ENCODE measurements at regions not wholly inside any gene's neighbourhood (a gene's known extent, or its start where the extent isn't known, plus 50 kb on each side); places are given as distances from the start of the nearest gene placed in this dataset.

- DNase-seq: no peak
Observed at GRCh38 chr5:133905424-133905823, 63.0 kb downstream of the C5orf15 start.

GRCh38 chr5:133904641-133905040 lies 63.8 kb downstream of the C5orf15 start:
- no peak for DNase-seq

- DNase-seq: no peak
Observed at GRCh38 chr5:133902511-133903118, 65.8 kb downstream of the C5orf15 start.

GRCh38 chr5:133900534-133901270 lies 67.7 kb downstream of the C5orf15 start:
- no peak for DNase-seq

- DNase-seq: no peak
Observed at GRCh38 chr5:133899506-133899905, 68.9 kb downstream of the C5orf15 start.

- no peak for DNase-seq
Observed at GRCh38 chr5:133898440-133898839, 70.0 kb downstream of the C5orf15 start.

GRCh38 chr5:133897431-133897830 lies 71.0 kb downstream of the C5orf15 start:
- no peak for DNase-seq

GRCh38 chr5:133896873-133897272 lies 71.6 kb downstream of the C5orf15 start:
- no peak for DNase-seq

GRCh38 chr5:133895979-133896845 lies 72.2 kb downstream of the C5orf15 start:
- DNase-seq: no peak

- DNase-seq: no peak
Observed at GRCh38 chr5:133894143-133894542, 74.3 kb downstream of the C5orf15 start.

- DNase-seq: no peak
Observed at GRCh38 chr5:133892774-133893173, 75.7 kb downstream of the C5orf15 start.

GRCh38 chr5:133892306-133892705 lies 76.1 kb downstream of the C5orf15 start:
- no peak for DNase-seq

- DNase-seq: no peak
Observed at GRCh38 chr5:133891390-133891789, 77.0 kb downstream of the C5orf15 start.

GRCh38 chr5:133890776-133891280 lies 77.6 kb downstream of the C5orf15 start:
- DNase-seq: no peak

- DNase-seq: no peak
Observed at GRCh38 chr5:133890314-133890713, 78.1 kb downstream of the C5orf15 start.

- DNase-seq: no peak
Observed at GRCh38 chr5:133889271-133889905, 79.0 kb downstream of the C5orf15 start.

- no peak for DNase-seq
Observed at GRCh38 chr5:133888625-133888991, 79.8 kb downstream of the C5orf15 start.

- DNase-seq: no peak
Observed at GRCh38 chr5:133885566-133885965, 82.9 kb downstream of the C5orf15 start.

GRCh38 chr5:133884569-133885311 lies 83.7 kb downstream of the C5orf15 start:
- no peak for DNase-seq

GRCh38 chr5:133883916-133884315 lies 84.5 kb downstream of the C5orf15 start:
- DNase-seq: no peak

GRCh38 chr5:133882846-133883245 lies 85.6 kb downstream of the C5orf15 start:
- no peak for DNase-seq

- DNase-seq: no peak
Observed at GRCh38 chr5:133882389-133882695, 86.1 kb downstream of the C5orf15 start.
